ENCODE measurements at regions not wholly inside any gene's neighbourhood (a gene's known extent, or its start where the extent isn't known, plus 50 kb on each side); places are given as distances from the start of the nearest gene placed in this dataset.

- TF ChIP-seq POLR2AphosphoS5 (IDR thresholded peaks at IDR 0.05; ENCODE audit: borderline replicate concordance, low read depth, low read length): no peak
- TF ChIP-seq EZH2 (IDR thresholded peaks at IDR 0.05): no peak
- TF ChIP-seq FOXP2 (optimal IDR thresholded peaks at IDR 0.05; ENCODE audit: control extremely low read depth, extremely low read length, insufficient read depth): no peak
These were observed 80.9 kb upstream of the AJAP1 start for GRCh38 chr1:4573526-4573925.
